ENCODE measurements at regions not wholly inside any gene's neighbourhood (a gene's known extent, or its start where the extent isn't known, plus 50 kb on each side); places are given as distances from the start of the nearest gene placed in this dataset.

DNA sequence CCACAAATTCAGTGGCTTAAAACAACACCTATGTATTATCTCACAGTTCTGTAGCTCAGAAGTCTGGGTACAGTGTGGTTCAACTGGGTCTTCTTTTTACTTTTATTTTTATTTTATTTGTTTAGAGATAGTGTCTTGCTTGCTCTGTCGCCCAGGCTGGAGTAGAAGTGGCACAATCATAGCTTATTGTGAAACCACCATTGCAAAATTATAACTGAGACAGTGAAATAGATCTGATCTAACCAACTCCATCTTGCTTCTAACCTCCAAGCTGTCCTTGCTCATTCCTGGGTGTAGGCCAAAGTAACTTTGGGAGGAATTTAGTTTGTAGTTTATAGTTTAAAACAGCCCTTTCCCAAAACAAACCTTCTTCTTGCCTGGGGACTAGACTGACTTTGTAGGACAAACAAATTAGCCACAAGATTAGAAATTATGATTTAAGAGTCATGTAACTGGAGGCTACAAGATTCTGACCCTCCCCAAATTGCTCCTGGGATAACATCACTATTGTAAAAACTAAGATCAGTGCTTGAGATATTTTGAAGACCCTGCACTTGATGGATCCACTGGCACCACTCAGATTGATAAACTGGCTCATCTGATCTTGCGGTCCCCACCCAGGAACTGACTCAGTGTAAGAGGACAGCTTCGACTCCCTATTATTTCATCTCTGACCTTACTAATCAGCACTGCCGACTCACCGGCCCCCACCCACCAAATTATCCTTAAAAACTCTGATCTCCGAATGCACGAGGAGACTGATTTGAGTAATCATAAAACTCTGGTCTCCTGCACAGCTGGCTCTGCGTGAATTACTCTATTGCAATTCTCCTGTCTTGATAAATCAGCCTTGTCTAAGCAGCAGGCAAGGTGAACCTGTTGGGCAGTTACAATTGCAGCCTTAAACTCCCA is 193.4 kb upstream of the CDYL start:
- H3K4me2 ChIP-seq, result no peak overlapping the region

More for the DNA sequence above, 193.4 kb upstream of the CDYL start:
- no peak for ATAC-seq
- DNase-seq (ENCODE audit: low spot score), result no peak
- Mint-ChIP-seq H3K27me3 (ENCODE audit: insufficient read depth, low read depth, poor library complexity) (no peaks in the 10 kb centered on the region), H3K27ac (no peak overlapping the region), H3K4me1 (peaks cover 10% of the 10 kb centered on the region), H3K36me3 (ENCODE audit: low read depth) (no peaks in the 10 kb centered on the region), H3K4me3 (no peak overlapping the region), H3K9me3 (no peaks in the 10 kb centered on the region)
- Histone ChIP-seq H3K4me1 (ENCODE audit: insufficient read depth) (no peaks in the 10 kb centered on the region), H4K20me1 (replicated peaks; ENCODE audit: insufficient read depth) (no peaks in the 10 kb centered on the region), H3F3A (replicated peaks; ENCODE audit: low read depth) (no peaks in the 10 kb centered on the region), H3K36me3 (ENCODE audit: insufficient read depth) (no peaks in the 10 kb centered on the region), H3K27me3 (ENCODE audit: insufficient read depth) (no peaks in the 10 kb centered on the region), H3K79me2 (replicated peaks; ENCODE audit: insufficient read depth) (no peaks in the 10 kb centered on the region), H3K27ac (ENCODE audit: low read depth) (no peak overlapping the region), H3K9me2 (ENCODE audit: insufficient read depth) (peaks cover 2% of the 10 kb centered on the region; the same call in 1 of the 2 replicates), H2AFZ (no peak overlapping the region), H3K4me3 (no peak overlapping the region)
- no peak for TF ChIP-seq ZNF331 (CRISPR knock-in tag; IDR thresholded peaks at IDR 0.05; ENCODE audit: low read depth)
- TF ChIP-seq EZH2phosphoT487 (IDR thresholded peaks at IDR 0.05; ENCODE audit: unreplicated experiment), result no peak
- TF ChIP-seq NANOG (IDR thresholded peaks at IDR 0.05; ENCODE audit: borderline replicate concordance), result no peak
- TF ChIP-seq, protein P1, sequence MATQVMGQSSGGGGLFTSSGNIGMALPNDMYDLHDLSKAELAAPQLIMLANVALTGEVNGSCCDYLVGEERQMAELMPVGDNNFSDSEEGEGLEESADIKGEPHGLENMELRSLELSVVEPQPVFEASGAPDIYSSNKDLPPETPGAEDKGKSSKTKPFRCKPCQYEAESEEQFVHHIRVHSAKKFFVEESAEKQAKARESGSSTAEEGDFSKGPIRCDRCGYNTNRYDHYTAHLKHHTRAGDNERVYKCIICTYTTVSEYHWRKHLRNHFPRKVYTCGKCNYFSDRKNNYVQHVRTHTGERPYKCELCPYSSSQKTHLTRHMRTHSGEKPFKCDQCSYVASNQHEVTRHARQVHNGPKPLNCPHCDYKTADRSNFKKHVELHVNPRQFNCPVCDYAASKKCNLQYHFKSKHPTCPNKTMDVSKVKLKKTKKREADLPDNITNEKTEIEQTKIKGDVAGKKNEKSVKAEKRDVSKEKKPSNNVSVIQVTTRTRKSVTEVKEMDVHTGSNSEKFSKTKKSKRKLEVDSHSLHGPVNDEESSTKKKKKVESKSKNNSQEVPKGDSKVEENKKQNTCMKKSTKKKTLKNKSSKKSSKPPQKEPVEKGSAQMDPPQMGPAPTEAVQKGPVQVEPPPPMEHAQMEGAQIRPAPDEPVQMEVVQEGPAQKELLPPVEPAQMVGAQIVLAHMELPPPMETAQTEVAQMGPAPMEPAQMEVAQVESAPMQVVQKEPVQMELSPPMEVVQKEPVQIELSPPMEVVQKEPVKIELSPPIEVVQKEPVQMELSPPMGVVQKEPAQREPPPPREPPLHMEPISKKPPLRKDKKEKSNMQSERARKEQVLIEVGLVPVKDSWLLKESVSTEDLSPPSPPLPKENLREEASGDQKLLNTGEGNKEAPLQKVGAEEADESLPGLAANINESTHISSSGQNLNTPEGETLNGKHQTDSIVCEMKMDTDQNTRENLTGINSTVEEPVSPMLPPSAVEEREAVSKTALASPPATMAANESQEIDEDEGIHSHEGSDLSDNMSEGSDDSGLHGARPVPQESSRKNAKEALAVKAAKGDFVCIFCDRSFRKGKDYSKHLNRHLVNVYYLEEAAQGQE (IDR thresholded peaks at IDR 0.05; ENCODE audit: unreplicated experiment), result no peak
- no peak for TF ChIP-seq POLR2AphosphoS5 (IDR thresholded peaks at IDR 0.05; ENCODE audit: low read depth)
- no peak for TF ChIP-seq STAT1 (IDR thresholded peaks at IDR 0.05; ENCODE audit: unreplicated experiment)
- TF ChIP-seq JUNB (IDR thresholded peaks at IDR 0.05; ENCODE audit: unreplicated experiment), result no peak
- TF ChIP-seq, protein P2, sequence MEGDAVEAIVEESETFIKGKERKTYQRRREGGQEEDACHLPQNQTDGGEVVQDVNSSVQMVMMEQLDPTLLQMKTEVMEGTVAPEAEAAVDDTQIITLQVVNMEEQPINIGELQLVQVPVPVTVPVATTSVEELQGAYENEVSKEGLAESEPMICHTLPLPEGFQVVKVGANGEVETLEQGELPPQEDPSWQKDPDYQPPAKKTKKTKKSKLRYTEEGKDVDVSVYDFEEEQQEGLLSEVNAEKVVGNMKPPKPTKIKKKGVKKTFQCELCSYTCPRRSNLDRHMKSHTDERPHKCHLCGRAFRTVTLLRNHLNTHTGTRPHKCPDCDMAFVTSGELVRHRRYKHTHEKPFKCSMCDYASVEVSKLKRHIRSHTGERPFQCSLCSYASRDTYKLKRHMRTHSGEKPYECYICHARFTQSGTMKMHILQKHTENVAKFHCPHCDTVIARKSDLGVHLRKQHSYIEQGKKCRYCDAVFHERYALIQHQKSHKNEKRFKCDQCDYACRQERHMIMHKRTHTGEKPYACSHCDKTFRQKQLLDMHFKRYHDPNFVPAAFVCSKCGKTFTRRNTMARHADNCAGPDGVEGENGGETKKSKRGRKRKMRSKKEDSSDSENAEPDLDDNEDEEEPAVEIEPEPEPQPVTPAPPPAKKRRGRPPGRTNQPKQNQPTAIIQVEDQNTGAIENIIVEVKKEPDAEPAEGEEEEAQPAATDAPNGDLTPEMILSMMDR (conservative IDR thresholded peaks at IDR 0.05; ENCODE audit: low read depth in 2 of 2), result no peak
- TF ChIP-seq, protein P3, sequence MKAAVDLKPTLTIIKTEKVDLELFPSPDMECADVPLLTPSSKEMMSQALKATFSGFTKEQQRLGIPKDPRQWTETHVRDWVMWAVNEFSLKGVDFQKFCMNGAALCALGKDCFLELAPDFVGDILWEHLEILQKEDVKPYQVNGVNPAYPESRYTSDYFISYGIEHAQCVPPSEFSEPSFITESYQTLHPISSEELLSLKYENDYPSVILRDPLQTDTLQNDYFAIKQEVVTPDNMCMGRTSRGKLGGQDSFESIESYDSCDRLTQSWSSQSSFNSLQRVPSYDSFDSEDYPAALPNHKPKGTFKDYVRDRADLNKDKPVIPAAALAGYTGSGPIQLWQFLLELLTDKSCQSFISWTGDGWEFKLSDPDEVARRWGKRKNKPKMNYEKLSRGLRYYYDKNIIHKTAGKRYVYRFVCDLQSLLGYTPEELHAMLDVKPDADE (IDR thresholded peaks at IDR 0.05), result no peak
- TF ChIP-seq, protein P4, sequence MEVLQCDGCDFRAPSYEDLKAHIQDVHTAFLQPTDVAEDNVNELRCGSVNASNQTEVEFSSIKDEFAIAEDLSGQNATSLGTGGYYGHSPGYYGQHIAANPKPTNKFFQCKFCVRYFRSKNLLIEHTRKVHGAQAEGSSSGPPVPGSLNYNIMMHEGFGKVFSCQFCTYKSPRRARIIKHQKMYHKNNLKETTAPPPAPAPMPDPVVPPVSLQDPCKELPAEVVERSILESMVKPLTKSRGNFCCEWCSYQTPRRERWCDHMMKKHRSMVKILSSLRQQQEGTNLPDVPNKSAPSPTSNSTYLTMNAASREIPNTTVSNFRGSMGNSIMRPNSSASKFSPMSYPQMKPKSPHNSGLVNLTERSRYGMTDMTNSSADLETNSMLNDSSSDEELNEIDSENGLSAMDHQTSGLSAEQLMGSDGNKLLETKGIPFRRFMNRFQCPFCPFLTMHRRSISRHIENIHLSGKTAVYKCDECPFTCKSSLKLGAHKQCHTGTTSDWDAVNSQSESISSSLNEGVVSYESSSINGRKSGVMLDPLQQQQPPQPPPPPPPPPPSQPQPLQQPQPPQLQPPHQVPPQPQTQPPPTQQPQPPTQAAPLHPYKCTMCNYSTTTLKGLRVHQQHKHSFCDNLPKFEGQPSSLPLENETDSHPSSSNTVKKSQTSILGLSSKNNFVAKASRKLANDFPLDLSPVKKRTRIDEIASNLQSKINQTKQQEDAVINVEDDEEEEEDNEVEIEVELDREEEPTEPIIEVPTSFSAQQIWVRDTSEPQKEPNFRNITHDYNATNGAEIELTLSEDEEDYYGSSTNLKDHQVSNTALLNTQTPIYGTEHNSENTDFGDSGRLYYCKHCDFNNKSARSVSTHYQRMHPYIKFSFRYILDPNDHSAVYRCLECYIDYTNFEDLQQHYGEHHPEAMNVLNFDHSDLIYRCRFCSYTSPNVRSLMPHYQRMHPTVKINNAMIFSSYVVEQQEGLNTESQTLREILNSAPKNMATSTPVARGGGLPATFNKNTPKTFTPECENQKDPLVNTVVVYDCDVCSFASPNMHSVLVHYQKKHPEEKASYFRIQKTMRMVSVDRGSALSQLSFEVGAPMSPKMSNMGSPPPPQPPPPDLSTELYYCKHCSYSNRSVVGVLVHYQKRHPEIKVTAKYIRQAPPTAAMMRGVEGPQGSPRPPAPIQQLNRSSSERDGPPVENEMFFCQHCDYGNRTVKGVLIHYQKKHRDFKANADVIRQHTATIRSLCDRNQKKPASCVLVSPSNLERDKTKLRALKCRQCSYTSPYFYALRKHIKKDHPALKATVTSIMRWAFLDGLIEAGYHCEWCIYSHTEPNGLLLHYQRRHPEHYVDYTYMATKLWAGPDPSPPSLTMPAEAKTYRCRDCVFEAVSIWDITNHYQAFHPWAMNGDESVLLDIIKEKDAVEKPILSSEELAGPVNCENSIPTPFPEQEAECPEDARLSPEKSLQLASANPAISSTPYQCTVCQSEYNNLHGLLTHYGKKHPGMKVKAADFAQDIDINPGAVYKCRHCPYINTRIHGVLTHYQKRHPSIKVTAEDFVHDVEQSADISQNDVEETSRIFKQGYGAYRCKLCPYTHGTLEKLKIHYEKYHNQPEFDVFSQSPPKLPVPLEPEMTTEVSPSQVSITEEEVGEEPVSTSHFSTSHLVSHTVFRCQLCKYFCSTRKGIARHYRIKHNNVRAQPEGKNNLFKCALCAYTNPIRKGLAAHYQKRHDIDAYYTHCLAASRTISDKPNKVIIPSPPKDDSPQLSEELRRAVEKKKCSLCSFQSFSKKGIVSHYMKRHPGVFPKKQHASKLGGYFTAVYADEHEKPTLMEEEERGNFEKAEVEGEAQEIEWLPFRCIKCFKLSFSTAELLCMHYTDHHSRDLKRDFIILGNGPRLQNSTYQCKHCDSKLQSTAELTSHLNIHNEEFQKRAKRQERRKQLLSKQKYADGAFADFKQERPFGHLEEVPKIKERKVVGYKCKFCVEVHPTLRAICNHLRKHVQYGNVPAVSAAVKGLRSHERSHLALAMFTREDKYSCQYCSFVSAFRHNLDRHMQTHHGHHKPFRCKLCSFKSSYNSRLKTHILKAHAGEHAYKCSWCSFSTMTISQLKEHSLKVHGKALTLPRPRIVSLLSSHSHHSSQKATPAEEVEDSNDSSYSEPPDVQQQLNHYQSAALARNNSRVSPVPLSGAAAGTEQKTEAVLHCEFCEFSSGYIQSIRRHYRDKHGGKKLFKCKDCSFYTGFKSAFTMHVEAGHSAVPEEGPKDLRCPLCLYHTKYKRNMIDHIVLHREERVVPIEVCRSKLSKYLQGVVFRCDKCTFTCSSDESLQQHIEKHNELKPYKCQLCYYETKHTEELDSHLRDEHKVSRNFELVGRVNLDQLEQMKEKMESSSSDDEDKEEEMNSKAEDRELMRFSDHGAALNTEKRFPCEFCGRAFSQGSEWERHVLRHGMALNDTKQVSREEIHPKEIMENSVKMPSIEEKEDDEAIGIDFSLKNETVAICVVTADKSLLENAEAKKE (CRISPR knock-in tag; IDR thresholded peaks at IDR 0.05), result no peak
- TF ChIP-seq EZH2 (IDR thresholded peaks at IDR 0.05; ENCODE audit: low read depth, unreplicated experiment), result no peak
- TF ChIP-seq ZNF114 (CRISPR knock-in tag; IDR thresholded peaks at IDR 0.05), result no peak
- TF ChIP-seq CREB1 (CRISPR knock-in tag; IDR thresholded peaks at IDR 0.05; ENCODE audit: low read depth), result no peak

Measured in GM23338 (cell line).